ENCODE measurements at regions not wholly inside any gene's neighbourhood (a gene's known extent, or its start where the extent isn't known, plus 50 kb on each side); places are given as distances from the start of the nearest gene placed in this dataset.

DNA sequence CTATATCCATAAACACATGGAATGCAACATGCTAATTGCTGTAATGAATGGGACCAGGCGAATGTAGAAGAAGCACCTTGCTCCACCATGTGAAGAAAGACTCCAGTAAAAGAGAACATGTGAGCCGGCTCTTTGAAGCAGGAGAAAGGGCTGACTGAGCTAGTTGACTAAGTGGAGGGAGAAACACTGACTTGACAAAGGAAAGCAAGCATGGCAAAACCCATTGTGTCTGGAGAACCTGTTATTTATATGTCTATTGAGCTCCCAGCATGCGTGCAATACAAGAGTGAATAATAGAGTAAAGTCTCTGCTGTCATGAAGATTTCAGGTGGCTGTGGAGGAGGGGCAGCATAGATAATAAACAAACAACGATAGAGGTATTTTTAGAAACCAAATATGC lies 559.9 kb downstream of the RAB28 start:
- TF ChIP-seq, protein P1, sequence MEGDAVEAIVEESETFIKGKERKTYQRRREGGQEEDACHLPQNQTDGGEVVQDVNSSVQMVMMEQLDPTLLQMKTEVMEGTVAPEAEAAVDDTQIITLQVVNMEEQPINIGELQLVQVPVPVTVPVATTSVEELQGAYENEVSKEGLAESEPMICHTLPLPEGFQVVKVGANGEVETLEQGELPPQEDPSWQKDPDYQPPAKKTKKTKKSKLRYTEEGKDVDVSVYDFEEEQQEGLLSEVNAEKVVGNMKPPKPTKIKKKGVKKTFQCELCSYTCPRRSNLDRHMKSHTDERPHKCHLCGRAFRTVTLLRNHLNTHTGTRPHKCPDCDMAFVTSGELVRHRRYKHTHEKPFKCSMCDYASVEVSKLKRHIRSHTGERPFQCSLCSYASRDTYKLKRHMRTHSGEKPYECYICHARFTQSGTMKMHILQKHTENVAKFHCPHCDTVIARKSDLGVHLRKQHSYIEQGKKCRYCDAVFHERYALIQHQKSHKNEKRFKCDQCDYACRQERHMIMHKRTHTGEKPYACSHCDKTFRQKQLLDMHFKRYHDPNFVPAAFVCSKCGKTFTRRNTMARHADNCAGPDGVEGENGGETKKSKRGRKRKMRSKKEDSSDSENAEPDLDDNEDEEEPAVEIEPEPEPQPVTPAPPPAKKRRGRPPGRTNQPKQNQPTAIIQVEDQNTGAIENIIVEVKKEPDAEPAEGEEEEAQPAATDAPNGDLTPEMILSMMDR (IDR thresholded peaks at IDR 0.05), result no peak
- TF ChIP-seq POLR2A (IDR thresholded peaks at IDR 0.05), result no peak

Measured in heart left ventricle (tissue), 13 donors.